AG04449 (cell line): ENCODE measurements at regions not wholly inside any gene's neighbourhood (a gene's known extent, or its start where the extent isn't known, plus 50 kb on each side); places are given as distances from the start of the nearest gene placed in this dataset.

Experiments used
- CTCF ChIA-PET: fragments of 350-600 bp; formaldehyde crosslinking; extraction: SDS; loops from one replicate; lab custom pipeline; 2021; ENCODE audit warnings: antibody characterized with exemption; lab: Yijun Ruan, JAX
- POLR2A ChIA-PET: fragments of 400-600, 350-600 bp; formaldehyde crosslinking; extraction: SDS; loops from one replicate; lab custom pipeline; 2020; ENCODE audit warnings: antibody characterized with exemption, inconsistent platforms; lab: Yijun Ruan, JAX
- DNase-seq: peaks from one replicate; pipeline ENCODE4 v3.0.0-alpha.2; 2010; ENCODE audit warnings: low read depth, low spot score
- H3K4me3 ChIP-seq: 2 replicates; pipeline ENCODE4 v1.5.1; 2011; ENCODE audit warnings: low read depth, mild to moderate bottlenecking, control low read depth, low read length
- CTCF ChIP-seq: IDR thresholded peaks from one replicate; pipeline ENCODE4 v1.5.1; 2011; ENCODE audit warnings: mild to moderate bottlenecking, moderate library complexity, low read length, control low read depth, inconsistent platforms; ENCODE audit not compliant: insufficient read depth; ENCODE audit errors: missing control alignments

GRCh38 chr2:57782587-57782986, 264.0 kb upstream of the VRK2 start:
- TF ChIP-seq CTCF: no peak
- H3K4me3 ChIP-seq: no peak overlapping the region
- ChIA-PET CTCF (no interaction called here), POLR2A (no interaction called here)
- DNase-seq: no peak

GRCh38 chr2:57793310-57793709, 253.3 kb upstream of the VRK2 start:
- no peak for TF ChIP-seq CTCF
- CTCF ChIA-PET: no interaction called here
- no peak overlapping the region for H3K4me3 ChIP-seq
- POLR2A ChIA-PET: no interaction called here
- no peak for DNase-seq

- TF ChIP-seq CTCF: no peak
- ChIA-PET CTCF (no interaction called here), POLR2A (no interaction called here)
- no peak overlapping the region for H3K4me3 ChIP-seq
- no peak for DNase-seq
Measured at GRCh38 chr2:57796527-57796926, 250.1 kb upstream of the VRK2 start.

- ChIA-PET POLR2A (no interaction called here), CTCF (no interaction called here)
- H3K4me3 ChIP-seq: no peak overlapping the region
- TF ChIP-seq CTCF: no peak
- DNase-seq: no peak
Measured at GRCh38 chr2:57798346-57798745, 248.3 kb upstream of the VRK2 start.

GRCh38 chr2:57802243-57802642, 244.4 kb upstream of the VRK2 start:
- POLR2A ChIA-PET: interaction anchor here (0.6 kb wide), 1 partner anchor 38 kb away, joined by 3 read pairs; no protein-coding TSS in a partner anchor
- DNase-seq: no peak
- H3K4me3 ChIP-seq: no peak overlapping the region
- no peak for TF ChIP-seq CTCF
- CTCF ChIA-PET: no interaction called here

GRCh38 chr2:57804971-57805370, 241.6 kb upstream of the VRK2 start:
- TF ChIP-seq CTCF: no peak
- DNase-seq: no peak
- no peak overlapping the region for H3K4me3 ChIP-seq
- POLR2A ChIA-PET: no interaction called here
- CTCF ChIA-PET: interaction anchor here (2.0 kb wide), 1 partner anchor 45 kb away, joined by 5 read pairs; no protein-coding TSS in a partner anchor
